ENCODE measurements at regions not wholly inside any gene's neighbourhood (a gene's known extent, or its start where the extent isn't known, plus 50 kb on each side); places are given as distances from the start of the nearest gene placed in this dataset.
"Not testable (repeated sequence)": the region's sequence is repeated elsewhere in the genome, so short reads cannot be mapped to it uniquely, and the experiment has no call there.

DNA sequence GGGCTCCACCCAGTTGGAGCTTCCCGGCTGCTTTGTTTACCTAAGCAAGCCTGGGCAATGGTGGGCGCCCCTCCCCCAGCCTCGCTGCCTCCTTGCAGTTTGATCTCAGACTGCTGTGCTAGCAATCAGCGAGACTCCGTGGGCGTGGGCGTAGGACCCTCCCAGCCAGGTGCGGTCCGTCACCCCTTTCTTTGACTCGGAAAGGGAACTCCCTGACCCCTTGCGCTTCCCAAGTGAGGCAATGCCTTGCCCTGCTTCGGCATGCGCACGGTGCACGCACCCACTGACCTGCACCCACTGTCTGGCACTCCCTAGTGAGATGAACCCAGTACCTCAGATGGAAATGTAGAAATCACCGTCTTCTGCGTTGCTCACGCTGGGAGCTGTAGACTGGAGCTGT is 254.4 kb upstream of the NMUR2 start:
- FAIRE-seq; POLR2A ChIA-PET; H3K4me2 ChIP-seq (ENCODE audit: low read depth, low read length): not testable (repeated sequence)

DNA sequence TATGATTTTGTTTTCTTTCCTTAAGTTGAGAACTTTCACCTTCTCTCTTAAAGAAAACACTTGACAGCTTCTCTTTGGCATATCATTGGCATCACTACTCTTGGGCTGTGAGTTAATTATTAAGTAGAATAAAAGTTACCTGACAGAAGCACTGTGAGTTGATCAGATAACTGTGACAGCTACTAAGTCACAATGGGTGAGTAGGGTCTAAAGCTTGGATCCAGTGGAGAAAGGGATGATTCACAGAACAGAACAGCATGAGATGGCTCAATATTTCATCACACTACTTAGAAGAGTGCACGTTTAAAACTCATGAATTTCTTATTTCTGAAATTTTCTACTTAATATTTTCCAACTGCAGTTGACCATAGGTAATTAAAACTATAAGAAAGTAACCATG is 268.5 kb upstream of the NMUR2 start:
- H3K4me1 ChIP-seq (ENCODE audit: insufficient read depth, low read length): no peaks in the 10 kb centered on the region
- H3K4me2 ChIP-seq (ENCODE audit: low read depth, low read length): no peak overlapping the region
- no TSS peak for BruUV-seq (replicated peaks)
- ATAC-seq (no peak), DNase-seq (ENCODE audit: low spot score) (no peak), FAIRE-seq (no peak)
- CTCF ChIA-PET (ENCODE audit: low intra/inter-chr PET ratio, low total read pairs): no interaction called here
- H3K79me2 ChIP-seq (ENCODE audit: insufficient read depth, low read length): no peaks in the 10 kb centered on the region
- TF ChIP-seq, protein P1, sequence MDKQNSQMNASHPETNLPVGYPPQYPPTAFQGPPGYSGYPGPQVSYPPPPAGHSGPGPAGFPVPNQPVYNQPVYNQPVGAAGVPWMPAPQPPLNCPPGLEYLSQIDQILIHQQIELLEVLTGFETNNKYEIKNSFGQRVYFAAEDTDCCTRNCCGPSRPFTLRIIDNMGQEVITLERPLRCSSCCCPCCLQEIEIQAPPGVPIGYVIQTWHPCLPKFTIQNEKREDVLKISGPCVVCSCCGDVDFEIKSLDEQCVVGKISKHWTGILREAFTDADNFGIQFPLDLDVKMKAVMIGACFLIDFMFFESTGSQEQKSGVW (CRISPR knock-in tag; IDR thresholded peaks at IDR 0.05; ENCODE audit: borderline replicate concordance): no peak
- no peak for TF ChIP-seq PHF8 (CRISPR knock-in tag; IDR thresholded peaks at IDR 0.05)
- TF ChIP-seq PPARG (CRISPR knock-in tag; conservative IDR thresholded peaks at IDR 0.05): no peak
- no peak for TF ChIP-seq ZNF354B (CRISPR knock-in tag; IDR thresholded peaks at IDR 0.05)
- no peak for TF ChIP-seq U2AF2 (IDR thresholded peaks at IDR 0.05; ENCODE audit: low read depth, low read length)
- no peak for TF ChIP-seq ZNF224 (CRISPR knock-in tag; IDR thresholded peaks at IDR 0.05)
- TF ChIP-seq ZNF496 (CRISPR knock-in tag; IDR thresholded peaks at IDR 0.05; ENCODE audit: insufficient replicate concordance): no peak
- no peak for TF ChIP-seq ZNF225 (CRISPR knock-in tag; IDR thresholded peaks at IDR 0.05)
- TF ChIP-seq, protein P2, sequence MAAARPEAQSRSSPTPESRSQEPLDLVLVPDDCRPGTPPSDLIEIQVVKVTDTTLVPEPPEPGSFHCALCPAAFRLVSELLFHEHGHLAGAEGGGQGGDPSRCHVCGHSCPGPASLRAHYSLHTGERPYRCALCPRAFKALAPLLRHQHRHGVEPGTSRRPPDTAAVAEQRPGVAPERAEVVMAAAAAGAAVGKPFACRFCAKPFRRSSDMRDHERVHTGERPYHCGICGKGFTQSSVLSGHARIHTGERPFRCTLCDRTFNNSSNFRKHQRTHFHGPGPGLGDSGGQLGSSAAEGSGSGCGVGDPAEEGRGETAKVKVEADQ (CRISPR knock-in tag; IDR thresholded peaks at IDR 0.05; ENCODE audit: borderline replicate concordance): no peak
- TF ChIP-seq TCF7L2 (IDR thresholded peaks at IDR 0.05; ENCODE audit: low read depth, low read length): no peak
- no peak for TF ChIP-seq HIVEP1 (CRISPR knock-in tag; IDR thresholded peaks at IDR 0.05)
- TF ChIP-seq MAFF (IDR thresholded peaks at IDR 0.05; ENCODE audit: low read depth, low read length): no peak
- no peak for TF ChIP-seq YEATS4 (CRISPR knock-in tag; IDR thresholded peaks at IDR 0.05; ENCODE audit: borderline replicate concordance)
- TF ChIP-seq ZFP1 (CRISPR knock-in tag; IDR thresholded peaks at IDR 0.05): no peak
- in situ Hi-C loops (cut with HindIII; ENCODE audit: extremely low pct_ligation_motif_present, low pct_unique_long_range_greater_than_20kb): no loop called here
- peaks cover 47% of the 10 kb centered on the region for H3K9me3 ChIP-seq (ENCODE audit: low read length)
- POLR2A ChIA-PET: no interaction called here
- H4K20me1 ChIP-seq (ENCODE audit: insufficient read depth, low read length): no peaks in the 10 kb centered on the region
- no peaks in the 10 kb centered on the region for H3K27me3 ChIP-seq (ENCODE audit: control insufficient read depth in 1 of 2, insufficient read depth in 2 of 2, low read length in 2 of 2)
- intact Hi-C loops (cut with micrococcal nuclease; ENCODE audit: unreplicated experiment): no loop called here
- no peak overlapping the region for H3K9ac ChIP-seq (ENCODE audit: insufficient read depth, low read depth, low read length)
- H3K36me3 ChIP-seq (replicated peaks in 1 of 2; ENCODE audit: control insufficient read depth in 1 of 2, insufficient read depth in 2 of 2, low read length in 2 of 2): no peaks in the 10 kb centered on the region
- H3K27ac ChIP-seq (ENCODE audit: extremely low read length, insufficient read depth, low read length): no peak overlapping the region
- 0% methylated on average over 1 of the region's 1 CpG for WGBS (ENCODE audit: low lambda C conversion rate)
- no peak overlapping the region for H2AFZ ChIP-seq (ENCODE audit: low read length)
- no peak overlapping the region for H3K4me3 ChIP-seq (replicated peaks in 1 of 3; ENCODE audit: insufficient read depth in 1 of 3, low read depth in 2 of 3, low read length in 3 of 3)

More for the DNA sequence above, 254.4 kb upstream of the NMUR2 start:
- H3K4me3 ChIP-seq (replicated peaks in 1 of 3; ENCODE audit: insufficient read depth in 1 of 3, low read depth in 2 of 3, low read length in 3 of 3); H3K27ac ChIP-seq (ENCODE audit: extremely low read length, insufficient read depth, low read length); CTCF ChIA-PET (ENCODE audit: low intra/inter-chr PET ratio, low total read pairs); DNase-seq (ENCODE audit: low spot score); H3K36me3 ChIP-seq (replicated peaks in 1 of 2; ENCODE audit: control insufficient read depth in 1 of 2, insufficient read depth in 2 of 2, low read length in 2 of 2); H3K4me1 ChIP-seq (ENCODE audit: insufficient read depth, low read length); H2AFZ ChIP-seq (ENCODE audit: low read length); H4K20me1 ChIP-seq (ENCODE audit: insufficient read depth, low read length); BruUV-seq (replicated peaks); ATAC-seq; intact Hi-C loops (cut with micrococcal nuclease; ENCODE audit: unreplicated experiment); H3K27me3 ChIP-seq (ENCODE audit: control insufficient read depth in 1 of 2, insufficient read depth in 2 of 2, low read length in 2 of 2); H3K9ac ChIP-seq (ENCODE audit: insufficient read depth, low read depth, low read length); in situ Hi-C loops (cut with HindIII; ENCODE audit: extremely low pct_ligation_motif_present, low pct_unique_long_range_greater_than_20kb); H3K79me2 ChIP-seq (ENCODE audit: insufficient read depth, low read length): not testable (repeated sequence)
- WGBS (ENCODE audit: low lambda C conversion rate): 48% methylated on average over 3 of the region's 18 CpGs
- peaks cover 15% of the 10 kb centered on the region for H3K9me3 ChIP-seq (ENCODE audit: low read length)
